ENCODE measurements at regions not wholly inside any gene's neighbourhood (a gene's known extent, or its start where the extent isn't known, plus 50 kb on each side); places are given as distances from the start of the nearest gene placed in this dataset.
"Not testable (repeated sequence)": the region's sequence is repeated elsewhere in the genome, so short reads cannot be mapped to it uniquely, and the experiment has no call there.

DNA sequence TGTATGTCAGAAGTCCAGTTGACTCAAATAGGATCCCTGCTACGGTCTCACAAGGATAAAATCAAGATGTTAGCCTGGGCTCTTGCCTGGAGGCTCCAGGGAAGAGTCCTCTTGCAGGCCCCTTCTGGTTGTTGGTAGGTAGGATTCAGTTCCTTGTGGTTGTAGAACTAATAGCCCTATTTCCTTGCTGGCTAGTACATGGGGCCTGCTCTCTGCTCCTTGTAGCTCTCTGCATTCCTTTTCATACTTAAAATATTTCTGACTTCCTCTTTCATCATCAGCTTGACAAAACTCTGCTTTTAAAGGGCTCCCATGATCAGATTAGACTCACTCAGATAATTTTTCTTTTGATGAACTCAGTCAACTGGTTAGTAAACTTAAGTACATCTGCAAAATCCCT, 756.7 kb downstream of the GATA3 start:
- Mint-ChIP-seq H3K36me3 (no peaks in the 10 kb centered on the region), H3K27ac (no peak overlapping the region), H3K9me3 (peaks cover 7% of the 10 kb centered on the region), H3K27me3 (no peaks in the 10 kb centered on the region), H3K4me3 (no peak overlapping the region), H3K4me1 (no peaks in the 10 kb centered on the region)
- ATAC-seq (ENCODE audit: low read depth) (no peak), DNase-seq (ENCODE audit: low spot score in 2 of 2) (no peak)

- ATAC-seq (ENCODE audit: low read depth) (no peak), DNase-seq (ENCODE audit: low spot score in 2 of 2) (no peak)
- Mint-ChIP-seq H3K27ac (no peak overlapping the region), H3K4me3 (no peak overlapping the region), H3K9me3 (peaks cover 5% of the 10 kb centered on the region), H3K36me3 (no peaks in the 10 kb centered on the region), H3K4me1 (no peaks in the 10 kb centered on the region), H3K27me3 (no peaks in the 10 kb centered on the region)
Measured at GRCh38 chr10:8815969-8816368, 761.5 kb downstream of the GATA3 start.

DNA sequence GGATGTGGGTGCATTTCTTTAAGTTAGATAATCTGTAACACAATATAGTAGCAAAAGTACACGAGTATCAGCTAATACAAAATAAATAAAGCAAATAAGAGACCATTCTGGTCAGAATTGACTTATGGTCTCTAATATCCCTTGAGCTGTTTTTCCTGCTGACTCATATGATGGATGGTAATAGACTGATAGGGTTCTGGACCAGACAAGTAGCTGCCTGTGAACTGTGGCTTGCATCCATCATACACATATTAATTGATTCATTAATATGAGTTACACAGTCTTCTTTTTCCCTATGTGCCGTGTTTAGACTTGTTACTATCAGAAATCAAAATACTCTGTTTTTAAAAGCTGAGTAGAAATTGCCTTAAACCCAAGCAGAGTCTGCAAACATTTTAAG, 762.8 kb downstream of the GATA3 start:
- DNase-seq (ENCODE audit: low spot score in 2 of 2) = no peak
- no peaks in the 10 kb centered on the region for H3K36me3 Mint-ChIP-seq
- no peak for ATAC-seq (ENCODE audit: low read depth)
- no peak overlapping the region for H3K4me3 Mint-ChIP-seq
- peaks cover 5% of the 10 kb centered on the region for H3K9me3 Mint-ChIP-seq
- no peaks in the 10 kb centered on the region for H3K4me1 Mint-ChIP-seq
- no peak overlapping the region for H3K27ac Mint-ChIP-seq
- H3K27me3 Mint-ChIP-seq = no peaks in the 10 kb centered on the region

DNA sequence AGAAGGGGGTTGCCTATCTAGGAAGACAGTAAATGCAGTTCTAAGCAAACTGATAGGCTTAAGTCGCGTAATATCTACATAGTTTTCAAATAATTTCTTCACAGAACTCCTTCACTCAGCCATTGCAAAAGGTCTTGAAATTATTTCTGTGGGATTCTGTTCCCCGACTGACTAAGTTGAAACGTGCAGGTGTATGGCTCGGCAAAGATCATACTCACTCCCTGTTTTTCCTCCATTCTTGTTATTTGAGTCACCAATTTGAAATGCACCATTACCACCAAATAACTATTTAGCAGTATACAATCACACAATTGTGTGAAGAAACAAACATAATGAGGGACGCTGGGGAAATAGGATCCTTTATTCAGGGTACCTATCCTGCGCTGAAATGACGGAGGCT, 771.1 kb downstream of the GATA3 start:
- Mint-ChIP-seq H3K36me3 (no peaks in the 10 kb centered on the region), H3K27me3 (no peaks in the 10 kb centered on the region), H3K4me3 (no peak overlapping the region), H3K4me1 (no peaks in the 10 kb centered on the region), H3K9me3 (peaks cover 2% of the 10 kb centered on the region), H3K27ac (no peak overlapping the region)
- no peak for ATAC-seq (ENCODE audit: low read depth)
- no peak for DNase-seq (ENCODE audit: low spot score in 2 of 2)

GRCh38 chr10:8829592-8829991, 775.1 kb downstream of the GATA3 start:
- H3K9me3 Mint-ChIP-seq = peaks cover 2% of the 10 kb centered on the region
- H3K27ac Mint-ChIP-seq = no peak overlapping the region

DNA sequence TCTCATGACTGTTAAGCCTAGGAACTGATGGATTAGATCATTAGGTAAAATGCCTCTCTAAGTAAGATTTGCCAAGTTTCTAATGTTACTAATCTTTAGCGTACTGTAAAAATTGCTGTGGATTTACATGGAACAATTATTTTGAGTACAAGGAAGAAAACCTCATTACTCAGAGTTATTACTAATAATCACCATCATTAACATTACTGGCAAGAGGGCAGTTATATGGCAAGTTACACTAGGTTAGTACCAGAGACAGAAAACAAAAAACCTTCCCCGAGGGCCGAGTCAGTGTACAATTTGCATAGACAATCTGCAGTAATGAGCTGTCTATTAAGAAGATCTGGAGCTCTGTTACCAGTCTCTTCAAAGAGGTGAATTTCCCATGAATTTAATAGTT, 775.6 kb downstream of the GATA3 start:
- ATAC-seq (ENCODE audit: low read depth) (no peak), DNase-seq (ENCODE audit: low spot score in 2 of 2) (no peak)
- H3K4me1 Mint-ChIP-seq = no peaks in the 10 kb centered on the region
- no peak overlapping the region for H3K27ac Mint-ChIP-seq
- no peaks in the 10 kb centered on the region for H3K27me3 Mint-ChIP-seq
- no peaks in the 10 kb centered on the region for H3K36me3 Mint-ChIP-seq
- no peak overlapping the region for H3K4me3 Mint-ChIP-seq
- peaks cover 2% of the 10 kb centered on the region for H3K9me3 Mint-ChIP-seq

More at GRCh38 chr10:8829592-8829991, 775.1 kb downstream of the GATA3 start:
- no peaks in the 10 kb centered on the region for H3K27me3 Mint-ChIP-seq
- no peaks in the 10 kb centered on the region for H3K36me3 Mint-ChIP-seq
- ATAC-seq (ENCODE audit: low read depth) (no peak), DNase-seq (ENCODE audit: low spot score in 2 of 2) (no peak)
- H3K4me3 Mint-ChIP-seq = no peak overlapping the region
- H3K4me1 Mint-ChIP-seq = no peaks in the 10 kb centered on the region

- Mint-ChIP-seq H3K9me3 (peaks cover 2% of the 10 kb centered on the region), H3K4me1 (no peaks in the 10 kb centered on the region), H3K27me3 (no peaks in the 10 kb centered on the region), H3K36me3 (no peaks in the 10 kb centered on the region), H3K27ac (no peak overlapping the region), H3K4me3 (no peak overlapping the region)
- ATAC-seq (ENCODE audit: low read depth) (no peak), DNase-seq (ENCODE audit: low spot score in 2 of 2) (no peak)
Measured at GRCh38 chr10:8830876-8831275, 776.4 kb downstream of the GATA3 start.

DNA sequence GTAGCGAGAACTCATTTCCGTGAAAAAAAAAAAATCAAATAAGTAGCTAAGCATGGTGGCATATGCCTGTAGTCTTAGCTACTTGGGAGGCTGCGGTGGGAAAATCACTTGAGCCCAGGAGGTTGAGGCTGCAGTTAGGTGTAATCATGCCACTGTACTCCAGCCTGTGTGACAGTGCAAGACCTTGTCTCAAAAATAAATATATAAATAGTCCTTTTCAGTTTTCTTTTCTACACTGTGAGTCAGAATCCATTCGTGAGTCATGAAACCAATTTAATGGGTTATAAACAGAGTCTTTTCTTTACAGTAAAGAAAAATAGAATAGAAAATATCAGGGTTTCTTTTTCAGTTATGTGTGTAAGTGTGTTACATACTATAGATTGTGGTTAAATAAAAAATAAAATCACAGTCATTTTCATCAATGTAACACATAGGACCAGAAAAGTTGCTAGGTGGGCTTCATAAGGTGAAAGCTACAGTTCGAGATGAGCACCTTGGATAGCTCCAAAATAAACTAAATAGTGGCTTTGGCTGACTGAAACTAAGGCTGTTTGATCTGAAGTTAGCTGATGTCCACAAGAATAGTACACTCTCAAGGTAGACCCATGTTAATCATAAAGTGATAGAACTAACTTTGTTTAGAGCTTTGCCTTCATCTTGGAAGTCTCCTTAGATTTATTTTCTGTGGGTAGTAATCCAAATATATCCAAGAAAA, 781.1 kb downstream of the GATA3 start:
- H3K9me3 Mint-ChIP-seq = peaks cover 4% of the 10 kb centered on the region
- no peaks in the 10 kb centered on the region for H3K27me3 Mint-ChIP-seq
- no peak overlapping the region for H3K4me3 Mint-ChIP-seq
- no peak for DNase-seq (ENCODE audit: low spot score in 2 of 2)
- no peaks in the 10 kb centered on the region for H3K4me1 Mint-ChIP-seq
- no peak overlapping the region for H3K27ac Mint-ChIP-seq
- H3K36me3 Mint-ChIP-seq = no peaks in the 10 kb centered on the region
- no peak for ATAC-seq (ENCODE audit: low read depth)

- H3K4me3 Mint-ChIP-seq = no peak overlapping the region
- no peaks in the 10 kb centered on the region for H3K27me3 Mint-ChIP-seq
- no peaks in the 10 kb centered on the region for H3K36me3 Mint-ChIP-seq
- DNase-seq (ENCODE audit: low spot score in 2 of 2) = no peak
- no peaks in the 10 kb centered on the region for H3K4me1 Mint-ChIP-seq
- H3K27ac Mint-ChIP-seq = no peak overlapping the region
- no peak for ATAC-seq (ENCODE audit: low read depth)
- H3K9me3 Mint-ChIP-seq = peaks cover 7% of the 10 kb centered on the region
Measured at GRCh38 chr10:8840356-8840755, 785.9 kb downstream of the GATA3 start.

GRCh38 chr10:8844141-8844540, 789.7 kb downstream of the GATA3 start:
- Mint-ChIP-seq H3K4me3 (no peak overlapping the region), H3K9me3 (peaks cover 4% of the 10 kb centered on the region), H3K27ac (no peak overlapping the region), H3K4me1 (no peaks in the 10 kb centered on the region), H3K27me3 (no peaks in the 10 kb centered on the region), H3K36me3 (no peaks in the 10 kb centered on the region)
- no peak for DNase-seq (ENCODE audit: low spot score in 2 of 2)
- no peak for ATAC-seq (ENCODE audit: low read depth)

DNA sequence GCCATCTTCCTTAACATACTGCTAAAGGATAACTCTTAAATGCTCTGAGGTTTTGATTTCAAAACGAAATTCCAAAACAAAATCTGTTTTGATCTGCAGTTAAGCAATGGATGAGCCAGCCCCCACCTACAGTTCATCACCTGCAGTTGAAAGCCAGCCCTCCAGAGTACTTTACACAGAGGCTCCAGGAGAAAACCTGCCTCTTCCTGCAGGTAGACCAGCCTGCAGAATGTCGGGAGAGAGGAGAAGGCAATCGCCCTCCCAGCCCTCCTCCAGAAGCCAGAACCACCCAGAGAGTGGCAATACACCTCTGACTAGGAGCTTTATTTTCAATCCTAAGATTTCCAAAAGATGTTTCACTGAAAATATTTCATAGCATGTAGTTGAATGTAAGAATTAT, 798.1 kb downstream of the GATA3 start:
- Mint-ChIP-seq H3K27me3 (no peaks in the 10 kb centered on the region), H3K36me3 (no peaks in the 10 kb centered on the region), H3K9me3 (no peaks in the 10 kb centered on the region), H3K4me3 (no peak overlapping the region), H3K27ac (no peak overlapping the region), H3K4me1 (no peaks in the 10 kb centered on the region)
- no peak for ATAC-seq (ENCODE audit: low read depth)
- no peak for DNase-seq (ENCODE audit: low spot score in 2 of 2)

DNA sequence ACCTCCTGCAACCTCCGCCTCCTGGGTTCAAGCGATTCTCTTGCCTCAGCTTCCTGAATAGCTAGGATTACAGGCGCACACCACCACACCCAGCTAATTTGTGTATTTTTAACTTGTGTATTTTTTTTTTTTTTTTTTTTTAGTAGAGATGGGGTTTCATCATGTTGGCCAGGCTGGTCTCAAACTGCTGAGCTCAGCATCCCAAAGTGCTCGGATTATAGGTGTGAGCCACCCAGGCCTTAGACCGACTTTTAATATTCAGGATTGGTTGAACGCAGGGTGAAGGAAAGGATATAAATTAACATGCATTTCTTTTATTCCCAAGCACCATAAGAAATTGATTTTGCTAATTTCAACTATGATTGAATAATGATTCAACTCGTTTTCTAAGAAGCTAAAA, 798.6 kb downstream of the GATA3 start:
- ATAC-seq (ENCODE audit: low read depth) (no peak), DNase-seq (ENCODE audit: low spot score in 2 of 2) (no peak)
- H3K4me3 Mint-ChIP-seq = no peak overlapping the region
- H3K36me3 Mint-ChIP-seq = no peaks in the 10 kb centered on the region
- H3K4me1 Mint-ChIP-seq = no peaks in the 10 kb centered on the region
- no peaks in the 10 kb centered on the region for H3K9me3 Mint-ChIP-seq
- no peak overlapping the region for H3K27ac Mint-ChIP-seq
- no peaks in the 10 kb centered on the region for H3K27me3 Mint-ChIP-seq

DNA sequence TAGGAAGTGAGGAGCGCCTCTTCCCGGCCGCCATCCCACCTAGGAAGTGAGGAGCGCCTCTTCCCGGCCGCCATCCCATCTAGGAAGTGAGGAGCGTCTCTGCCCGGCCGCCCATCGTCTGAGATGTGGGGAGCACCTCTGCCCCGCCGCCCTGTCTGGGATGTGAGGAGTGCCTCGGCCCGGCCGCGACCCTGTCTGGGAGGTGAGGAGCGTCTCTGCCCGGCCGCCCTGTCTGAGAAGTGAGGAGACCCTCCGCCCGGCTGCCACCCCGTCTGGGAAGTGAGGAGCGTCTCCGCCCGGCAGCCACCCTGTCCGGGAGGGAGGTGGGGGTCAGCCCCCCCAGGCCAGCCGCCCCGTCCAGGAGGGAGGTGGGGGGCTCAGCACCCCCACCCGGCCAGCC, 814.4 kb downstream of the GATA3 start:
- DNase-seq (ENCODE audit: low spot score in 2 of 2); H3K36me3 Mint-ChIP-seq; ATAC-seq (ENCODE audit: low read depth); H3K27ac Mint-ChIP-seq; H3K4me3 Mint-ChIP-seq; H3K27me3 Mint-ChIP-seq; H3K4me1 Mint-ChIP-seq; H3K9me3 Mint-ChIP-seq: not testable (repeated sequence)

DNA sequence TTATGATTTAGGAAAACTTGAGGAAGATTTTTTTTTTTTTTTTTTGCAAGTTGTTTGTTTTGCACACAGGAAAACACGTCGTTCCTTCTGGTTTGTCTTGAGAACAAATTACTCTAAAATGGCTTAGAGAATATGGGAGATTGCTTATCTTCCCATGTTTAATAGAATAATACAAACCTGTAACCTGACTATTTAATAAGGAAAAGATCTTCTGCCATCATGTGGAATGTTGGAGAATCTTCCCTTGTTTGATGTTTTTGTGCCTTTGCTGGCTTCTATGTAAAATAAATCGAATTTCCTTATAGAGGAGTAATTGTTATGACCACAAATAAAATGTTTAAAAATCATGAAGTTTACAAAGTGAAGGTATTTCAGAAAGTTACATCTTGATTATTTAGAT, 818.8 kb downstream of the GATA3 start:
- no peak overlapping the region for H3K27ac Mint-ChIP-seq
- no peaks in the 10 kb centered on the region for H3K27me3 Mint-ChIP-seq
- ATAC-seq (ENCODE audit: low read depth) (no peak), DNase-seq (ENCODE audit: low spot score in 2 of 2) (no peak)
- H3K9me3 Mint-ChIP-seq = no peaks in the 10 kb centered on the region
- no peak overlapping the region for H3K4me3 Mint-ChIP-seq
- no peaks in the 10 kb centered on the region for H3K4me1 Mint-ChIP-seq
- no peaks in the 10 kb centered on the region for H3K36me3 Mint-ChIP-seq

- no peaks in the 10 kb centered on the region for H3K9me3 Mint-ChIP-seq
- H3K36me3 Mint-ChIP-seq = no peaks in the 10 kb centered on the region
- DNase-seq (ENCODE audit: low spot score in 2 of 2) (no peak), ATAC-seq (ENCODE audit: low read depth) (no peak)
- no peaks in the 10 kb centered on the region for H3K27me3 Mint-ChIP-seq
- H3K4me1 Mint-ChIP-seq = no peaks in the 10 kb centered on the region
- no peak overlapping the region for H3K4me3 Mint-ChIP-seq
- H3K27ac Mint-ChIP-seq = no peak overlapping the region
Measured at GRCh38 chr10:8874268-8874667, 819.8 kb downstream of the GATA3 start.

Measured in memory B cell (primary cell).